OCI-LY3 (cell line): ENCODE measurements at regions not wholly inside any gene's neighbourhood (a gene's known extent, or its start where the extent isn't known, plus 50 kb on each side); places are given as distances from the start of the nearest gene placed in this dataset.

Experiments
- EZH2phosphoT487 ChIP-seq: fragments of 200-600 bp; shearing (Covaris generic); IDR thresholded peaks from 2 replicates; pipeline ENCODE4 v1.6.1; 2018; ENCODE audit warnings: antibody characterized with exemption, mixed run types, low read depth
- TF ChIP-seq, protein P1 (sequence below): fragments of 200-600, 300-600 bp; sonication (generic); IDR thresholded peaks from 2 replicates; pipeline ENCODE4 v1.5.1; 2014; ENCODE audit warnings: antibody characterized with exemption, low read length, low read depth

GRCh38 chr16:59373632-59374031 lies 639.5 kb upstream of the GOT2 start:
- TF ChIP-seq, protein P1, sequence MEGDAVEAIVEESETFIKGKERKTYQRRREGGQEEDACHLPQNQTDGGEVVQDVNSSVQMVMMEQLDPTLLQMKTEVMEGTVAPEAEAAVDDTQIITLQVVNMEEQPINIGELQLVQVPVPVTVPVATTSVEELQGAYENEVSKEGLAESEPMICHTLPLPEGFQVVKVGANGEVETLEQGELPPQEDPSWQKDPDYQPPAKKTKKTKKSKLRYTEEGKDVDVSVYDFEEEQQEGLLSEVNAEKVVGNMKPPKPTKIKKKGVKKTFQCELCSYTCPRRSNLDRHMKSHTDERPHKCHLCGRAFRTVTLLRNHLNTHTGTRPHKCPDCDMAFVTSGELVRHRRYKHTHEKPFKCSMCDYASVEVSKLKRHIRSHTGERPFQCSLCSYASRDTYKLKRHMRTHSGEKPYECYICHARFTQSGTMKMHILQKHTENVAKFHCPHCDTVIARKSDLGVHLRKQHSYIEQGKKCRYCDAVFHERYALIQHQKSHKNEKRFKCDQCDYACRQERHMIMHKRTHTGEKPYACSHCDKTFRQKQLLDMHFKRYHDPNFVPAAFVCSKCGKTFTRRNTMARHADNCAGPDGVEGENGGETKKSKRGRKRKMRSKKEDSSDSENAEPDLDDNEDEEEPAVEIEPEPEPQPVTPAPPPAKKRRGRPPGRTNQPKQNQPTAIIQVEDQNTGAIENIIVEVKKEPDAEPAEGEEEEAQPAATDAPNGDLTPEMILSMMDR, result no peak
- no peak for TF ChIP-seq EZH2phosphoT487
